Upper lobe of right lung (tissue), 1 donor: ENCODE measurements at regions not wholly inside any gene's neighbourhood (a gene's known extent, or its start where the extent isn't known, plus 50 kb on each side); places are given as distances from the start of the nearest gene placed in this dataset.

ENCODE experiments used
- ATAC-seq: fragments of 200-7000 bp; cut with Tn5 transposase; one replicate; pipeline ENCODE4 v1.9.1; 2020; ENCODE audit warnings: mild to moderate bottlenecking, moderate library complexity
- DNase-seq: peaks from one replicate; pipeline ENCODE4 v3.0.0-alpha.2; 2020
- H3K27ac ChIP-seq: fragments of 200-600 bp; one replicate; pipeline ENCODE4 v1.8.0; 2022
- H3K27me3 ChIP-seq: fragments of 200-600 bp; one replicate; pipeline ENCODE4 v1.8.0; 2022; ENCODE audit warnings: mild to moderate bottlenecking
- H3K36me3 ChIP-seq: fragments of 200-600 bp; one replicate; pipeline ENCODE4 v1.8.0; 2022
- H3K4me1 ChIP-seq: fragments of 200-600 bp; one replicate; pipeline ENCODE4 v1.8.0; 2022
- H3K4me3 ChIP-seq: fragments of 200-600 bp; one replicate; pipeline ENCODE4 v1.8.0; 2022; ENCODE audit warnings: mild to moderate bottlenecking
- H3K9me3 ChIP-seq: fragments of 200-600 bp; one replicate; pipeline ENCODE4 v1.8.0; 2022
- CTCF ChIP-seq: fragments of 200-600 bp; IDR thresholded peaks from one replicate; pipeline ENCODE4 v1.8.0; 2022; ENCODE audit warnings: antibody characterized with exemption
- intact Hi-C: fragments of 100-400 bp; cut with DNase I; formaldehyde crosslinking; loops from one replicate; pipeline ENCODE4 v1.11.0; 2022
- donor health status: DM: no; HTN: yes; CAD: no; lungs with severe emphysema.

DNA sequence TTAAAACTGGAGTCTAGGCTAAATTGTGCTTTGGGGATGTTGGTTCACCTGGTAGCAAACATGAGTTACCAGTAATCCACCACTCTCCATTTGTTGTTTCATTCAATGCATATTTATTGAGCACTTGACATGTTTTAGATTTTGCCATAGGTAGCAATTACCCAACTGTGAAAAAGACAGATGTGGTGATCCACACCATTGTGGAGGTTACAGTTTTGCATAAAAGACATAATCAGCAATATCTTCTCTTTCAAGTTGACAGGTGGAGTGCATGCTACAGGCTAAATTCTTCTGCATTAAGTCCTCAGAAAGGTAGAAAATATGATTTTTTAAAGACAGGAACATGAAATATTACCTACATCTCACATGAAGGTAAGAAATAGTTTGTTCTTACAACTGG is 143.0 kb upstream of the TSHZ2 start:
- Histone ChIP-seq H3K27ac (no peak overlapping the region), H3K9me3 (peaks cover 11% of the 10 kb centered on the region), H3K4me1 (no peaks in the 10 kb centered on the region), H3K27me3 (no peaks in the 10 kb centered on the region), H3K36me3 (no peaks in the 10 kb centered on the region), H3K4me3 (no peak overlapping the region)
- DNase-seq: no peak
- intact Hi-C loops: no loop called here
- ATAC-seq: no peak
- TF ChIP-seq CTCF: no peak

DNA sequence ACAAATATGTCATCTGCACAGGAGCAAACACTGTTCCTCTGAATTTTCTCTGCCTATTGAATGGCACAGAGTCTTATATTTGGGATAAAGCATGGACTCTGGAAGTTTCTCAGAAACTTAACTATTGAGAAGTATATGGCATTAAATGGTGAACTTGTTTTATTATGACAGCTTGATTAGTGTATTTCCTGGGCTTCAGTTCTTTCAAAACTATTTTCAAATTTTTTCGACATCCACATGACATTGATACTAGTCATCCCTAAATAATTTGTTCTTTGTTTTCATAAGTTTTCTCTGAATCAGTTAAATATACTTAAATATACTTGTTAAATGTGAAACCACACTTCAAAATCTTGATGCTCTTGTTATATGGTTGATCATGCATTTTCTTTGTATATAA is 144.0 kb upstream of the TSHZ2 start:
- DNase-seq (no peak), ATAC-seq (no peak)
- Histone ChIP-seq H3K4me1 (no peaks in the 10 kb centered on the region), H3K4me3 (no peak overlapping the region), H3K9me3 (peaks cover 11% of the 10 kb centered on the region), H3K27ac (no peak overlapping the region), H3K36me3 (no peaks in the 10 kb centered on the region), H3K27me3 (no peaks in the 10 kb centered on the region)
- intact Hi-C loops: no loop called here
- TF ChIP-seq CTCF: no peak

DNA sequence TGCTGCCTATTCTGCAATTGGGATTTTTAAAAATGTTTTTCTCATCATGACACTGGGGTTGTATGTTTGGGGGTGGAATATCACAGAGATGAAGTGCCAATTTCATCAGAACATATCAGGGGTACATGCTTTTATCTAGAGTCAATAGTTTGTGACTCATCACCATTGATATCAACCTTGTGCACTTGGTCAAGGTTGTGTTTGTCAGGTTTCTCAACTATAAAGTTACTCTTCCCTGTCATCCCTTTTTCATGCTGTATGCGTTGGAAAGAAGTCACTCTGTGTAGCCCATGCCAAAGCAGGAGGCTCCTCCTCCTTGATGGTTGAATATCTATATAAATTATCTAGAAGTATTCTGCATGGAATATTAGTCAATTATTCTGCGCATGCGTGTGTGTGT is 145.4 kb upstream of the TSHZ2 start:
- DNase-seq (no peak), ATAC-seq (no peak)
- TF ChIP-seq CTCF: no peak
- Histone ChIP-seq H3K27me3 (no peaks in the 10 kb centered on the region), H3K4me1 (no peaks in the 10 kb centered on the region), H3K27ac (no peak overlapping the region), H3K36me3 (no peaks in the 10 kb centered on the region), H3K9me3 (peaks cover 11% of the 10 kb centered on the region), H3K4me3 (no peak overlapping the region)
- intact Hi-C loops: no loop called here

DNA sequence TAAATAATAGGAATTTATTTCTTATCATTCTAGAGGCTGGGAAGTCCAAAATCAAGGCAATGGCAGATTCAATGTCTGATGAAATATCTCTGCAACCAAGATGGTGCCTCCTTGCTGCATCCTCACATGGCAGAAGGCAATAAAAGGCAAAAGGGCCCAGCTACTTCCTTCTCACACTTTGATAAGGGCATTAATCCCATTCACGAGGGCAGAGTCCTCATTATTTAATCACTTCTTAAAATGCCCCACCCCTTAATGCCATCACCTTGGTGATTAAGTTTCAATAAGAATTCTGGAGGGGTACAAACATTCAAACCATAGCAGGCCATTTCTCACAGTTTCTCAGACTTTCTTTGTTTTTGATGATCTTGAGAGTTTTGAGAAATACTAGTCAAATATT is 145.8 kb upstream of the TSHZ2 start:
- TF ChIP-seq CTCF: no peak
- H3K4me3 ChIP-seq: no peak overlapping the region
- no peak for ATAC-seq

DNA sequence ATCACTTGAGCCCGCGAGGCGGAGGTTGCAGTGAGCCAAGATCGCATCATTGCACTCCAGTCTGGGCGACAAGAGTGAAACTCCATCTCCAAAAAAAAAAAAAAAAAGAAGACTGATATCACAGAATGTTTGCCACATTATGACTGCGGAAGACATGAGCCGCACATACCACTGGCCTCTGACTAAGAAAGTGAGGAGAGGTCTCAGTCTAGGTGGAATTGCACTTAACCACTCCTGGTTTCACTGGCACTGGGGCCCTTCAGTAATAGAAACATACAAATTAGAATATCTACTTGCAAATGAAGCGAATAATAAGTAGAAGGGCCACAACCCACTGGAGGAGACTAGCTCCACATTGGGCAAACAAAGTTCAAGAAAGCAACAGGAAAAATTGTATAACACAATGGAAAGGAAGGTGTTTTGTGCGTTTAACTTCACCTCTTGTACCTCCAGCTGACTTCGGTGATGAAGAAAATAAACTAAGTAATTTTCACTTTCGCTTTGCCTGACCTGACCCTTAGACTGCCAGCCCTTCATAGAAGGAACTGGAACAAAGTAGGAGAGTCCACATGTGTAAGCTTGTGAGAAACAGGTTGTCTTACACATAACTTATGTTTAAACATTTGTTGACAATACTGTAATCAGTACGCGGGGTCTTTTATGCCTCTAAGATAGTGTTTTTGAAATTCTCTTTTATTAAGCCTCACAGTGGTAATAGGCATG is 147.5 kb upstream of the TSHZ2 start:
- Histone ChIP-seq H3K27me3 (no peaks in the 10 kb centered on the region), H3K36me3 (no peaks in the 10 kb centered on the region), H3K4me3 (no peak overlapping the region), H3K4me1 (no peaks in the 10 kb centered on the region), H3K27ac (no peak overlapping the region), H3K9me3 (peaks cover 3% of the 10 kb centered on the region)
- intact Hi-C loops: no loop called here
- ATAC-seq (no peak), DNase-seq (no peak)
- TF ChIP-seq CTCF: no peak

More for the DNA sequence above, 145.8 kb upstream of the TSHZ2 start:
- intact Hi-C loops: no loop called here
- H3K4me1 ChIP-seq: no peaks in the 10 kb centered on the region
- peaks cover 11% of the 10 kb centered on the region for H3K9me3 ChIP-seq
- H3K27me3 ChIP-seq: no peaks in the 10 kb centered on the region
- DNase-seq: no peak
- no peaks in the 10 kb centered on the region for H3K36me3 ChIP-seq
- H3K27ac ChIP-seq: no peak overlapping the region

DNA sequence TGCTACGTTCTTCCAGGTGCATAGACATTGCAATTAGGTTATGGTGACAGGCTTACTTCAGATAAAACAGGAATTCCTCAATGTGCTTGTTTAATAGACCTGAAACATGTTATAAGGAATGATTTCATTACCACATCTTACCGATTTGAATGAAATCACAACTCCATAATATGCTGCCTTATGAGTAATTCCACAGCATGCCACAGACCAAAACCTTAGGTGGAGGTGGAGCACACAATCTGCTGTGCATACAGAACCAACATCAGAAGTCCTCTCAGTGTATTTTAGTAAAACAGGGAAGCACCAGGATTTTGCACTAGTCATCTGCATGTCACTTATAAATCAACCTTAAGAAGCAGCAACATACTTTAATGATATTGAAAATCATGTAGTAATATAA is 148.9 kb upstream of the TSHZ2 start:
- Histone ChIP-seq H3K4me3 (no peak overlapping the region), H3K9me3 (no peaks in the 10 kb centered on the region), H3K27ac (no peak overlapping the region), H3K4me1 (no peaks in the 10 kb centered on the region), H3K36me3 (no peaks in the 10 kb centered on the region), H3K27me3 (no peaks in the 10 kb centered on the region)
- DNase-seq (no peak), ATAC-seq (no peak)
- intact Hi-C loops: no loop called here
- TF ChIP-seq CTCF: no peak
